Stimulated activated CD4-positive, alpha-beta T cell treated with anti-CD3 and anti-CD28 coated beads, Interleukin-15, amount 100 ng/mL, for 48 hours (primary cell): ENCODE measurements at regions not wholly inside any gene's neighbourhood (a gene's known extent, or its start where the extent isn't known, plus 50 kb on each side); places are given as distances from the start of the nearest gene placed in this dataset.
"Not testable (repeated sequence)": the region's sequence is repeated elsewhere in the genome, so short reads cannot be mapped to it uniquely, and the experiment has no call there.

ENCODE experiments used
- DNase-seq, 2 donors: peaks; one replicate each; pipeline ENCODE4 v3.0.0-alpha.2; 2020; ENCODE audit warnings: low read depth in 2 of 2

DNA sequence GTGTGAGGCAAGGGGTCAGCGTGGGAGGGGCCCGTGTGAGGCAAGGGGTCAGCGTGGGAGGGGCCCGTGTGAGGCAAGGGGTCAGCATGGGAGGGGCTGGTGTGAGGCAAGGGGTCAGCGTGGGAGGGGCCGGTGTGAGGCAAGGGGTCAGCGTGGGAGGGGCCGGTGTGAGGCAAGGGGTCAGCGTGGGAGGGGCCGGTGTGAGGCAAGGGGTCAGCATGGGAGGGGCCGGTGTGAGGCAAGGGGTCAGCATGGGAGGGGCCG, 119.2 kb downstream of the SEPTIN14 start:
- not testable (repeated sequence) for DNase-seq

DNA sequence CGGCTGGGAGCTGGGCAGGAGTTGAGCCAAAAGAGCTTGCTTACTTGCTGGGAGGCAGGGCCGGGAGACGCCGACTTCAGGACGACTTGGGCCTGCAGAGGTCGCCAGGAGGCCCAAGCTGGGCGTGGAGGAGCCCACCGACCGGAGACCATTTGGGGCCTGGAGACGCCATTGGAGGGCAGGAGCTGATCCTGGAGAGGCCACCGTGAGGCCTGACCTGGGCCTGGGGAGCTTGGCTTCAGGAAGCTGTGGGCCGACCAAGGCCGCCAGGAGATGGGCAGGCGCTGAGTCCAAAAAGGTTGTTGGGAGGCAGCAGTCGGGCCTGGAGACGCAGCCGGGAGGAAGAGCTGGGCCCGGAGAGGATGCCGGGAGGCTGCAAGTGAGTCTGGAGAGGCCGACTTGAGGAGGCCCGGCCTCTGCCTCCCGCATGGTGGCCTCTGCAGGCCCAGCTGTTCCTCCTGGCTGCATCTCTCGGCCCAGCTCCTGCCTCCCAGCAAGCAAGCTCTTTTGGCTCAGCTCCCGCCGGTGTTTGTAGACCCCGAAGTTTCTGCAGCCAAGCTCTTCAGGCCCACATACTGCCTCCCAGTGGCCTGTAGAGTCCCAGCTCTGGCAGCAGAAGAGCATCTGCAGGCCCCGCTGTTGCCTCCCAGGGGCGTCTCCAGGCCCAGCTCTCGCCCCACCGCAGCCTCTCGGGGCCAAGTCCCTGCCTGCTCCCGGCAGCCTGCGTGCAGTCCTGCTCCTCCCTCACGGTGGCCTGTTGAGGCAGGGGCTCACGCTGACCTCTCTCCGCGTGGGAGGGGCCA, 119.7 kb downstream of the SEPTIN14 start:
- not testable (repeated sequence) for DNase-seq

DNA sequence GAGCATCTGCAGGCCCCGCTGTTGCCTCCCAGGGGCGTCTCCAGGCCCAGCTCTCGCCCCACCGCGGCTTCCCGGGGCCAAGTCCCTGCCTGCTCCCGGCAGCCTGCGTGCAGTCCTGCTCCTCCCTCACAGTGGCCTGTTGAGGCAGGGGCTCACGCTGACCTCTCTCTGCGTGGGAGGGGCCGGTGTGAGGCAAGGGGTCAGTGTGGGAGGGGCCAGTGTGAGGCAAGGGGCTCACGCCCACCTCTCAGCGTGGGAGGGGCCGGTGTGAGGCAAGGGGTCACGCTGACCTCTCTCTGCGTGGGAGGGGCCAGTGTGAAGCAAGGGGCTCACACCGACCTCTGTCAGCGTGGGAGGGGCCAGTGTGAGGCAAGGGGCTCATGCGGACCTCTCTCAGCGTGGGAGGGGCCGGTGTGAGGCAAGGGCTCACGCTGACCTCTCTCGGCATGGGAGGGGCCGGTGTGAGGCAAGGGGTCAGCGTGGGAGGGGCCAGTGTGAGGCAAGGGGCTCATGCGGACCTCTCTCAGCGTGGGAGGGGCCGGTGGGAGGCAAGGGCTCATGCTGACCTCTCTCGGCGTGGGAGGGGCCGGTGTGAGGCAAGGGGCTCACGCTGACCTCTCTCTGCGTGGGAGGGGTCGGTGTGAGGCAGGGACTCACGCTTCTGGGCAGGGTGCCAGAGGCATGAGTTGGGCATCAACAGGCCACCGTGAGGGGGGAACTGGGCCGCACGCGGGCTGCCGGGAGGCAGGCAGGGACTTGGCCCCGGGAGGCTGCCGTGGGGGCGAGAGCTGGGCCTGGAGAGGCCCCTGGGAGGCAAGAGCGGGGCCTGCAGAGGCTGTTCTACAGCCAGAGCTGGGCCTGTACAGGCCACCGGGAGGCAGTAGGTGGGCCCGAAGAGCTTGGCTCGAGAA, 120.6 kb downstream of the SEPTIN14 start:
- not testable (repeated sequence) for DNase-seq

DNA sequence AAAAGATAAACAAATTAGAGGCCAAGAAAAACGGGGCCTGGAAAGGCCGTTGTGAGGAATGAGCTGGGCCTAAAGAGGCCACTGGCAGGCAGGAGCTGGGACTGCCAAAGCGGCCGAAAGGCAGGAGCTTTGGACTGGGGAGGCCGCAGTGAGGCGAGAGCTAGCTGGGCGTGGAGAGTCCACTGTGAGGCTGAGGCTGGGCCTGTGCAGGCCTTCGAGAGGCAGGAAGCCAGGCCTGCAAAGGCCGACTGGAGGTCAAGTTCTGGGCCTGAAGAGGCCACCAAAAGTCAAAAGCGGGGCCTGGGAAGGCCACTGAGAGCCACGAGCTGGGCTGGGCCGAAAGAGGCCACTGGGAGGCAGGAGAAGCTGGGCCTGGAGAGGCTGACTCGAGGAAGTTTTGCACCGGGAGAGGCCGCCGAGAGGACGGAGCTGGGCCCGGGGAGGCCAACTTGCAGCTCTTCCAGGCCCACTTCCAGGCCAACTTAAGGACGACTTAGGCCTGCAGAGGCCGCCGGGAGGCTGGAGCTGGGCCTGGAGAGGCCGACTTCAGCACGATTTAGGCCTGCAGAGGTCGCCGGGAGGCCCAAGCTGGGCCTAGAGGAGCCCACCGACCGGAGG, 121.8 kb downstream of the SEPTIN14 start:
- not testable (repeated sequence) for DNase-seq

DNA sequence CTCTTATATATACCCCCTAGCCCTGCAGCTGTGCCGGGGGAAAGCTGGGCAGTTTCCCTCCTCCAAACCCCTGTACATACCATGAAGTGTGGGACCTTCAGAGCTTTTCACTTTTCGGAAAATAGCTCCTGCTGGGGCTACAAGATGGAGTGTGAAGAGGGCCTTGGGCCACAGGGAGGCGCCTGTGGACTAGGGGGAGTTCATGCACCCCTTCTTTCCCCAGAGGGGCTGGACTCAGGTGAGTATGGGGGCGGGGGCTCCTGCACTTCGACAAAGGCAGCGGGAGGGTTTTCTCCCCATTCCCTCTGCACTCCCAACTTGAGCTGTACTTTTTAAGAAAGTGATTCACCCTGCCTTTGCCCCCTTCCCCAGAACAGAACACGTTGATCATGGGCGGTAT, 122.5 kb downstream of the SEPTIN14 start:
- not testable (repeated sequence) for DNase-seq

DNA sequence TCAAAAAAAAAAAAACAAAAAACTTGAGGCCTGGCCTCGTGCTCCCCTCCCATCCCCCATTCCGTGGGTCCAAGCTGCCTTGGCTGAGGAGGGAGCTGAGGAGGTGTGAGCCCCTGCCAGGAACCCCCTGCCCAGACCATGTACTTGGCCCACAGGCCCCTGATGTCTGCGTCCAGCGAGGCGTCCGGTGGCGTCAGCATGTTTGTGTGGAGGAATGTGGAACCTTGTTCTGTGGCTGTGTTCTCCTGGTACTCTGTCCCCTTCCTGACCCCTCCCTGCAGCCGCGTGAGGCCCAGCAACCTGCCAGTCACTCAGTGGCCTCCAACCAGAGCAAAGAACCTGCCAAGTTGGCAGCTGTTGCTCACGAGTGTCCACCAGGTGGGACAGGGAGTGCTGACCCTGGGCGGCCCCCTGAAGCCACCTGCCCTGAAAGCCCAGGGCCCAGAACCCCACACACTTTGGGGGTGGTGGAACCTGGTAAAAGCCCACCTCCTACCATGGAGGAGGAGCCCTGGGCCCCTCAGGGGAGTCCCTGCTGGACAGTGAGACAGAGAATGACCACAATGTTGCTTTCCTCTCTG, 125.8 kb downstream of the SEPTIN14 start:
- DNase-seq, result not testable (repeated sequence)

DNA sequence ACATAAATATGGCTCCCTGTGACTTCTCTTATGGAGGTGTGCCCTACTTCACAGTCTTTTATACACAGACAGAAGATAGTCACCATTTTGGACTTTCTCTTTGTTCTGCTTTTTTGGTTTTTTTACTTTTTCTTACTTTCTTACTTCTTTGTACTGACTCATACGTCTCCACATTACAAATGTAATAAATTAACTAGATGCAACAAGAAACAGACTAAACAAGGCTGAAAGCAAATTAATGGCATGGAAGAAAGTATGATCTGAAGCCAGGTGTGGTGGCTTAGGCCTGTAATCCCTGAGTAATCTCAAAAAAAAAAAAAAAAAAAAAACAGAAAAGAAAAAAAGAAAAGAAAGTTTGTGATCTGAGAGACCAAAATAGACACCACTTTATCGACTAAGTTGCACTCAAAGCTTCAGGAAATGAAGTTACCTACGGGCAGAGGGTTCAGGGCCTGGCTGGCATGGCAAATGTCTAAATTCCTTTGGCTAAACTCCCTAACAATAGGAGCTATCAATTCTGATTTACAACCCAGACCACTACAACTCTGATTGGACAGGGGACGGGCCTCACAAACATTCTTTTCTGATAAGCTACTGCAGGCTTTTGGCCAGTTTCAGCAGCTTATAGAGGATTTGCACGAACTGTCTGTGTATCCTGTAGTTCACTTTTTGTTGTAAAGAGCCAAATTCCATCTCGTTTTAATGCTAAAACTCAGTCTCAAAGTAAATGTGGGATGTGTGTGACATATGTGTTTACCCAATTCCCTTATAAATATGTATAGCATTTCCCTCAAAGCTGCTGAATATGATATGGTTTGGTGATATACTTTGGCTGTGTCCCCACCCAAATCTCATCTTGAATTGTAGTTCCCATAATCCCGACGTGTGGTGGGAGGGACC, 129.1 kb downstream of the SEPTIN14 start:
- DNase-seq, result no peak

DNA sequence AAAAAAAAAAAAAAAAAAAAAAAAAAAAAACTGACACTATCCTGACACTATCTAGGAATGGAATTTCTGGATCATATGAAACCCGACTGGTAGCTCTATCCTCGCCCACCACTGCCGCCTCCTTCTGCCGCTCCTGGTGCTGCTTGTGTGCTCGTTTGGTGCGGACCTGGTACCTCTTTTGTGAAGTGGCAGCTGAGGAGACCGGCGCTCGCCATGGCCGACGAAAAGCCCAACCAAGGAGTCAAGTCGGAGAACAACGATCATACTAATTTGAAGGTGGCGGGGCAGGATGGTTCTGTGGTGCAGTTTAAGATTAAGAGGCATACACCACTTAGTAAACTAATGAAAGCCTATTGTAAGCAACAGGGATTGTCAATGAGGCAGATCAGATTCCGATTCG, 130.6 kb downstream of the SEPTIN14 start:
- no peak for DNase-seq

DNA sequence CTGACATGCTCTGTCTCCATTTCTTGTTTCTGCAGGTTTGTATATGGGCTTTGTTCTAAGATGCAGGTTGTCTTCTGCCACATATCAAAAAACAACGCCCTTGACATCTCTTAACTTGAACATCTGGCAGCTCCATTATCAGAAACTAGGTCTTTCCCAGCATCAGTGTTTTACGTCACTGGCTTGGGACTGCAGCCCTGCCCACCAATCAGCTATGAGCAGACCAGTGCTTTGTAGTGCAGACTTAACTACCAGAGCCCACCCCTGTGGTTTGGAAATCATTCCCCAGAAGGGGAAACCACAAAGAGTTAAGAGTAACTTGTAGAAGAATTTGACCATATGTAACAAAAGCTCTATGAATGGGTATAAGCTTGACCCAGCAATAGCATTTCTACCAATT, 132.4 kb downstream of the SEPTIN14 start:
- no peak for DNase-seq

DNA sequence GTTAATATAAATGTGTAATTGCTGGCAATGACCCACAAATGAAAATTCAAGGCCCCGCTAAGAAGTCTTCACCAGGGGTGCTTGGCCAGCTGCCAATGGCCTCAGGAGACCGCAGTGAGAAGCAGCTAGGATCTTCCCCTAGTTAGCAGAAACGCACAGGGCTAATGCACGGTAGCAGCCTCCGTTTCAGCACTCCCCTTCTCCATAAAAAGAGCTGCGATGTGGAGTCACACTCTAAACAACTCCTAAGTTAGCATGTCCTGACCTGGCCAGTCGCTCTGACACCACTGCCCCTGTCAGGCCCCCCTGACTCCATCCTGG, 139.0 kb downstream of the SEPTIN14 start:
- DNase-seq, result no peak

DNA sequence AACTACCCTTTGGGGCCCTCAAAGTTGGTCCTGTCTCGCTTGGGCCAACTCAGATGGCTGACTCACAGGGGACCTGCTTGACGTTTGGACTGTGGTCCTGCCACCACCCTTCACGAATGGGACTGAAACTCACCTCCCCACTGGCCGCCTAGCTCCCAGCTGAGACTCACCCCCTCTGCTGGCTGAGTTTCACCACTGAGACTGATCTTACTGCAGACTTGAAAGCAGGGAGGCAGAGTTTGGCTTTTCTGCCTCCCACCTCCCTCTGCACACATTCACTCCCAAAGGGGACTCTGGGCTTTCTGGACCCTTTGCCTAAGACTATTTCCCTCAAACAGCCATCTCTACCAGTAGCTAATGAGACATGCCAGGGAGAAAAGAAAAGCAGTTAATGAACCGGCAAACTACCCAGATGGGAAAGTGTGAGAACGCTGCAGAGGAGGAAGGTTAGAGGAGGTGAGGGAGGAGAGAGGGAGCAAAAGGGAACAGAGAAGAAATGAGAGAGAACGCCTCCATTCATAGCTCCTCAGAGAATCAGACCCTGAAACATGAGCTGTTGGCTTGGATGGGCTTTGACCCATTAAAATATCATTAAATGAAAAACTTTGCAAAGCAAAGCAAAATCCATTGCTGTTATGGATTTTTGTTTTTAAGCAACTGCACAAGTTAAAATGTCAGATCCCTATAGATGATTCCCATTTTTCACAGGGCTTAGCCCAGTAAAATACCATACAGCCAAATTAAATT, 139.5 kb downstream of the SEPTIN14 start:
- not testable (repeated sequence) for DNase-seq

DNA sequence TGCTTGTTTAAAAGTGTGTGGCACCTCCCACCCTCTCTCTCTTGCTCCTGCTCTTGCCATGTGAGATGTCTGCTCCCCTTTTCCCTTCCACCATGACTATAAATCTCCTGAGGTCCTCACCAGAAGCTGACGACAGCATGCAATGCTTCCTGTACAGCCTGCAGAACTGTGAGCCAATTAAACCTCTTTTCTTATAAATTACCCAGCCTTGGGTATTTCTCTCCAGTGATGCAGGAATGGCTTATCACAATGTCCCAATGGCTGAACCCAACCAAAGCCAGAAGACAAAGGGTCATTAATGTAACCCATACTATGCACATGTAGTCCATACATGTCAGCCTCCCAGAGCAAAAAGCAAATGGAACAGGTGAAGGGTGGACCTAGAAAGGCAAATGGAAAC, 141.5 kb downstream of the SEPTIN14 start:
- not testable (repeated sequence) for DNase-seq

DNA sequence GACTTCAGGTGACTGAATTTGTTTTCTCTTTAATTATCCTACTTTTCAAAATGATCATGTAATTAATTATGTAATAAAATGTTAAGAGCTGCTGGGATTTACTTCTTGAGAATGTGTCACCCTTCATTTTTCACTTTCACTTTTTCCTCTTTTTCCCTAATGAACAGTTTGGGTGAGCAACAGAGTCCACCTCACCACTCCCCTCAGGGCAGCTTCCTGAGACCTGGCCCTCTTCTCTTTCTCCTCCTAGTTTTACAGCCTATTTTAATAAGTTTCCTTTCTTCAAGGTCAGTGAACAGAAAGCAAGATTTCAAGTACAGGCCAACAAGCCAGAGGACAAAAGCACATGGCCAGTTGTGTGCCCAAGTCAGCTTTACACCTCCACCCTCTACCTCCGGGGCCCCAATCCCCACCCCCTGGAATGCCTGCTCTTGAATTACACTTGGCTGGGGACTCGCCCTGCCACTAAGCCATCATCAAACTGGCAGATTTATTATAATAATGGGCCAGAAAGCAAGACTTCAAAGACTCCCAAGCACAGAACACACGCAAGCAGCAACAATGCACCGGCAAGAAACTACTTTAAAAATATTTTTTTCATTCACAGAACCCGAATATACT, 143.1 kb upstream of the VOPP1 start:
- DNase-seq, result not testable (repeated sequence)

DNA sequence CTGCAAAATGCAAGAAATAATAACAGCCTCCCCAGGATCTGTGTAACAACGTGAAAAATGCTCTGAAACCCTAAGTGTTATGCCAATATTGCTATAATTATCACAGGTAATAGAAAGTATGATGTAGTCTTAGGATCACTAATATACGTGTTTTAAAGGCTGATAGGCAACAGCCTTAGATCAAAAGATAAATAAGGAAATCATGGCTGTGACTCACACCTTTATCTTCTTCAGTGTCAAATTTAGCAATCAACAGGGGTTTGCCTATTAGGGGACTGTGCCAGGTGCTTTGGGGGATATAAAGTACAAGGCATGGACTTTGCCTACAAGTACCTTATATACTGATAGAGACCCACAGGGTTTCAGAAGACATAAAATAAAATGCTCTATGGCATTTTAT, 142.1 kb upstream of the VOPP1 start:
- DNase-seq, result not testable (repeated sequence)

DNA sequence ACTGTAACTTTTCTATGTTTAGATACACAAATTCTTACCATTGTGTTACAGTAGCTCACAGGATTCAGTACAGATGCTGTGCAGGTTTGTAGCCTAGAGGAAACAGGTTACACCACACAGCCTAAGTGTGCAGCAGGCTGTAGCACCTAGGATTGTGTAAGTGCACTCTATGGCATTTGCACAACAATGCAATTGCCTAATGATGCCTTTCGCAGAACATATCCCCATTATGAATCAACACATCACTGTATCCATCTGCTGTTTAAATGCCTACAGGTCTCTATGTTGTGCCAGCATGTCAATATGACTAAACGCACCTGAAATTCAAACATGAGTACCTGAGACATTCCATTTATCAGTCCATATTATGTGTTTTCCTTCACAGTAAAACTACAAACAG, 138.0 kb upstream of the VOPP1 start:
- DNase-seq, result not testable (repeated sequence)

DNA sequence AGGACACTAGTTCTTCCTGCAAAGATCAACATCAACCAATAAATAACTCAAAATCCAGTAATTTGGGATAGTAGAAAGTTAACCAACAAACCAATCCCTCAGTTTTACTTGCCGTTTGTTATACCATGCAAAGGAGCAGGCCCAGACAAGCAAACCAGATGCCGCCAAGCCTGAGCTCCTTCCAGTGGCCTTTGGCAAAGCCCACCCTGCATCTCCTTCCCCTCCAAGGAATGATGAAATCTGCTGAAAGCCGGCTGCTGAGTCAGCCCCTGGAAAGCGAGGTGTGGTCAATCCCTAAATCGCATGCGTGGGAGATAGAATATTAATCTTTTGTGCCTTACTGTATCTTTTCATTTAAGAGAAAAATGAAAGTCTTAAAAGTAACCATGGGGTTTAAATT, 135.7 kb upstream of the VOPP1 start:
- not testable (repeated sequence) for DNase-seq

DNA sequence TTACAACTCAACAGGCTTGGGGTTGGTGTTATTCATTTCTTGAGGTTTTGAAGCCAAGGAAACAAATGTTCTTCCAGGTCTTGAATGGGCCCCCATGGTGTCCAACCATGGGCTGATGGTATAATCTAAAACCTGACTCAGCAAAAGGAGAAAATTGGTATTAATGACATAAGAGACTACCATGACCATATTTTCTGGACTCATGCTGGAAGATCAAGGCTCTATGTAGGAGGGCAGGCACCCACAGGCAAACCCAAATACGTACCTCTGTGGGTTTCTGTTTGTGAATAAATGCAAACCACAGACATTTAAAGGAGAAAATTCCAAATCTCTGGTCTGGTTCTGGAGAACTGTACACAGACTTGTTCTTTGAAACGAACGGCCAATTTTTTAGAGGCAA, 135.1 kb upstream of the VOPP1 start:
- not testable (repeated sequence) for DNase-seq

DNA sequence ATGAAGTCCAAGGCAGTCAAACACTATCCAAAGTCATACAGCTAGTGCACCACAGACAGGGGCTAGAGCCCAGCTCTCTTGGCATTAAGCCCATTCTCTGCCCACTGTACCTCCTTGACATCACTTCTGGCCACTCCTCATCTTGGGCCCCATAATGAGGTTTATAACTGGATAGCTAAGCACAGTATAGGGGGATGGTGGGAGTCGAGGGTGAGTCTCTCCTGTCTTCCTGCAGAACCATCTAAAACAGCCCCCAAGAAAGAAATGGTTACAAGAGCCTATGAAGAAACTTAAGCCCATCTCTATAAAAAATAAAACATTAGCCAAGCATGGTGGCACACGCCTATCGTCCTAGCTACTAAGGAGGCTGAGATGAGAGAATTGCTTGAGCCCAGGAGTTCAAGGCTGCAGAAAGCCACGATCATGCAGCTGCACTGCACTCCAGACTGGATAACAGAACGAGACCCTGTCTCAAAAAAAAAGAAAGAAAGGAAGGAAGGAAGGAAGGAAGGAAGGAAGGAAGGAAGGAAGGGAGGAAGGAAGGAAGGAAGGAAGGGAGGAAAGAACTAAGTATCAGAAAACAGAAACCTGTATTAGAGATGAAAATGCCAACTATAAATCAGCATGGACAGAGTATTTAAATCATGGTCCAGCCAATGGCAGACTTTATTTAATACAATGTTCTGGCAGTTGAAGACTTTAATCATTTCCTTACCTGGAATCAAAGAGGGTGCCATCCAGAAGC, 134.3 kb upstream of the VOPP1 start:
- not testable (repeated sequence) for DNase-seq

DNA sequence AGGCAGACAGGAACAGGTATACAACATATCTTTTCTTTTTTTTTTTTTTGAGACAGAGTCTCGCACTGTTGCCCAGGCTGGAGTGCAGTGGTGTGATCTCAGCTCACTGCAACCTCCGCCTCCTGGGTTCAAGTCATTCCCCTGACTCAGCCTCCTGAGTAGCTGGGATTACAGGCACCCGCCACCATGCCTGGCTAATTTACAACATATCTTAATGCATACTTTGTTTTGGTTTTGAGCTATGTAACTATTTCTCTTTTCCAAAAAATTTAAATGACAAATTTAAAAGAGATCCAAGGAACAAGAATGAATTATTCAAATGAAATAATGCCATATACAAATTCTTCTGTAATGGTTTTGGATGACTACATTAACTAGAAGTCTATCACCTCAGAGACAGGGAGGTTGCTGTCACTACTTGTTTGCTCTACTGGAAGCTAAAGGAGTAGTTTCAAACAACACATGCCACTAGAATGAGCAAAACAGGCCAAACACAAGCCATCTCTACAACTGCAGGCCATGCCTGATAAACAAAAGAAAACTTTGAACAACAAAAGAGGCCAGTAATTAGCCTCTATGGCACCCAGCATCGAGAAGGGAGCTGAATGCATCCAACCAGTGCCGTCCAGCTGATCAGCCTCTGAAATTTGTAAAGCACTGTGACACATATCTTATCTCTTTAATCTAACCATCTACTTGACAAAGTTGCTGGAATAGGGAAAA, 133.6 kb upstream of the VOPP1 start:
- DNase-seq, result not testable (repeated sequence)
